ENCODE measurements at regions not wholly inside any gene's neighbourhood (a gene's known extent, or its start where the extent isn't known, plus 50 kb on each side); places are given as distances from the start of the nearest gene placed in this dataset.

GRCh38 chr6:21438237-21438985 is 155.1 kb upstream of the SOX4 start:
- H3K36me3 ChIP-seq (ENCODE audit: insufficient read depth) = no peaks in the 10 kb centered on the region
- H3K9ac ChIP-seq = peak overlapping the region; percentile 25; the same call in 1 of the 2 replicates
- peak overlapping the region; percentile 58; the same call in 1 of the 2 replicates for H2AFZ ChIP-seq (ENCODE audit: low read depth)
- H4K20me1 ChIP-seq (ENCODE audit: insufficient read depth) = no peaks in the 10 kb centered on the region
- H3K79me2 ChIP-seq (ENCODE audit: insufficient read depth, low read depth) = no peaks in the 10 kb centered on the region
- peaks cover 5% of the 10 kb centered on the region; the same call in 1 of the 2 replicates for H3K27me3 ChIP-seq (ENCODE audit: insufficient read depth, low read depth)
- no peak overlapping the region for H3K4me3 ChIP-seq (IDR thresholded peaks at IDR 0.05; ENCODE audit: insufficient read depth, low read depth, low read length)
- peak overlapping the region; percentile 79 for H3K4me2 ChIP-seq
- TF ChIP-seq, protein P1, sequence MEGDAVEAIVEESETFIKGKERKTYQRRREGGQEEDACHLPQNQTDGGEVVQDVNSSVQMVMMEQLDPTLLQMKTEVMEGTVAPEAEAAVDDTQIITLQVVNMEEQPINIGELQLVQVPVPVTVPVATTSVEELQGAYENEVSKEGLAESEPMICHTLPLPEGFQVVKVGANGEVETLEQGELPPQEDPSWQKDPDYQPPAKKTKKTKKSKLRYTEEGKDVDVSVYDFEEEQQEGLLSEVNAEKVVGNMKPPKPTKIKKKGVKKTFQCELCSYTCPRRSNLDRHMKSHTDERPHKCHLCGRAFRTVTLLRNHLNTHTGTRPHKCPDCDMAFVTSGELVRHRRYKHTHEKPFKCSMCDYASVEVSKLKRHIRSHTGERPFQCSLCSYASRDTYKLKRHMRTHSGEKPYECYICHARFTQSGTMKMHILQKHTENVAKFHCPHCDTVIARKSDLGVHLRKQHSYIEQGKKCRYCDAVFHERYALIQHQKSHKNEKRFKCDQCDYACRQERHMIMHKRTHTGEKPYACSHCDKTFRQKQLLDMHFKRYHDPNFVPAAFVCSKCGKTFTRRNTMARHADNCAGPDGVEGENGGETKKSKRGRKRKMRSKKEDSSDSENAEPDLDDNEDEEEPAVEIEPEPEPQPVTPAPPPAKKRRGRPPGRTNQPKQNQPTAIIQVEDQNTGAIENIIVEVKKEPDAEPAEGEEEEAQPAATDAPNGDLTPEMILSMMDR (conservative IDR thresholded peaks at IDR 0.05; ENCODE audit: low read depth, low read length) = no peak
- H3K27ac ChIP-seq = peak overlapping the region; percentile 62
- peaks cover 23% of the 10 kb centered on the region for H3K4me1 ChIP-seq (ENCODE audit: low read depth, poor library complexity, severe bottlenecking)

GRCh38 chr6:21438986-21439352 is 154.6 kb upstream of the SOX4 start:
- peaks cover 23% of the 10 kb centered on the region for H3K4me1 ChIP-seq (ENCODE audit: low read depth, poor library complexity, severe bottlenecking)
- no peak overlapping the region for H3K27ac ChIP-seq
- H3K4me2 ChIP-seq = peak overlapping the region; percentile 79
- H3K36me3 ChIP-seq (ENCODE audit: insufficient read depth) = no peaks in the 10 kb centered on the region
- H4K20me1 ChIP-seq (ENCODE audit: insufficient read depth) = no peaks in the 10 kb centered on the region
- H3K79me2 ChIP-seq (ENCODE audit: insufficient read depth, low read depth) = no peaks in the 10 kb centered on the region
- H3K9ac ChIP-seq = no peak overlapping the region
- H2AFZ ChIP-seq (ENCODE audit: low read depth) = no peak overlapping the region
- H3K27me3 ChIP-seq (ENCODE audit: insufficient read depth, low read depth) = peaks cover 5% of the 10 kb centered on the region; the same call in 1 of the 2 replicates
- no peak overlapping the region for H3K4me3 ChIP-seq (IDR thresholded peaks at IDR 0.05; ENCODE audit: insufficient read depth, low read depth, low read length)
- TF ChIP-seq, protein P1 (conservative IDR thresholded peaks at IDR 0.05; ENCODE audit: low read depth, low read length) = no peak

- peaks cover 23% of the 10 kb centered on the region for H3K4me1 ChIP-seq (ENCODE audit: low read depth, poor library complexity, severe bottlenecking)
- no peak overlapping the region for H2AFZ ChIP-seq (ENCODE audit: low read depth)
- H3K4me3 ChIP-seq (IDR thresholded peaks at IDR 0.05; ENCODE audit: insufficient read depth, low read depth, low read length) = no peak overlapping the region
- peaks cover 5% of the 10 kb centered on the region; the same call in 1 of the 2 replicates for H3K27me3 ChIP-seq (ENCODE audit: insufficient read depth, low read depth)
- TF ChIP-seq, protein P1 (conservative IDR thresholded peaks at IDR 0.05; ENCODE audit: low read depth, low read length) = no peak
- H3K4me2 ChIP-seq = no peak overlapping the region
- no peak overlapping the region for H3K27ac ChIP-seq
- H3K79me2 ChIP-seq (ENCODE audit: insufficient read depth, low read depth) = no peaks in the 10 kb centered on the region
- no peaks in the 10 kb centered on the region for H3K36me3 ChIP-seq (ENCODE audit: insufficient read depth)
- H4K20me1 ChIP-seq (ENCODE audit: insufficient read depth) = no peaks in the 10 kb centered on the region
- no peak overlapping the region for H3K9ac ChIP-seq
These were observed 152.2 kb upstream of the SOX4 start for GRCh38 chr6:21441386-21441785.

DNA sequence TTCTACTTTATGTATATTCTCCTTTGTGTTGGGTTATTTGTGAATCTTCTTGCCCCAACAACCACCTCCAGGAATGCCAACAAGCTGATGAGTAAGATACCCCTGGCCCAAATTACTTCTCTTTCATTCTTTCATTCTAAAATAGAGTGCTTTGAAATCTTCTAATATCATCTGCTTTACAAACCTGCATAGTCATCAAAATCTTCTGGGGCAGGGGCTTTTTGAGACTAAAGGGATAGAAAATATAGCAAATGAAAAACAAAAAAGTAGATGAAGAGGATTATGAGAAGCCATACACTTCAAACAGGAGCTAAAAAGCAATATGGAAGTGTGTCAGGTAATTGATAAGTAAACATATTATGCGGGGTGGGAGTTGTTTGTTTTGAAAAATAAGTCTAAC is 150.7 kb upstream of the SOX4 start:
- H3K4me3 ChIP-seq (IDR thresholded peaks at IDR 0.05; ENCODE audit: insufficient read depth, low read depth, low read length) = no peak overlapping the region
- no peaks in the 10 kb centered on the region for H4K20me1 ChIP-seq (ENCODE audit: insufficient read depth)
- peaks cover 18% of the 10 kb centered on the region for H3K4me1 ChIP-seq (ENCODE audit: low read depth, poor library complexity, severe bottlenecking)
- no peak overlapping the region for H3K27ac ChIP-seq
- H3K27me3 ChIP-seq (ENCODE audit: insufficient read depth, low read depth) = peaks cover 5% of the 10 kb centered on the region; the same call in 1 of the 2 replicates
- H3K4me2 ChIP-seq = no peak overlapping the region
- no peak overlapping the region for H2AFZ ChIP-seq (ENCODE audit: low read depth)
- no peaks in the 10 kb centered on the region for H3K36me3 ChIP-seq (ENCODE audit: insufficient read depth)
- H3K79me2 ChIP-seq (ENCODE audit: insufficient read depth, low read depth) = no peaks in the 10 kb centered on the region
- no peak overlapping the region for H3K9ac ChIP-seq
- TF ChIP-seq, protein P1 (conservative IDR thresholded peaks at IDR 0.05; ENCODE audit: low read depth, low read length) = no peak

All from KMS-11 (cell line).